Mucosa of gallbladder (tissue), 1 donor: ENCODE measurements at regions not wholly inside any gene's neighbourhood (a gene's known extent, or its start where the extent isn't known, plus 50 kb on each side); places are given as distances from the start of the nearest gene placed in this dataset.
"Not testable (repeated sequence)": the region's sequence is repeated elsewhere in the genome, so short reads cannot be mapped to it uniquely, and the experiment has no call there.

Experiments
- DNase-seq: peaks from one replicate; pipeline ENCODE4 v3.0.0-alpha.2; 2020; ENCODE audit warnings: low spot score
- donor health status: DM: no; HTN: no; CAD: no.

GRCh38 chr14:87052646-87053225, 940.2 kb downstream of the GALC start:
- DNase-seq = no peak

- DNase-seq = no peak
These were observed 942.6 kb downstream of the GALC start for GRCh38 chr14:87050421-87050820.

- DNase-seq = peak; percentile 17
These were observed 943.0 kb downstream of the GALC start for GRCh38 chr14:87049950-87050349.

GRCh38 chr14:87046960-87047359, 946.0 kb downstream of the GALC start:
- no peak for DNase-seq

GRCh38 chr14:87045956-87046355, 947.0 kb downstream of the GALC start:
- no peak for DNase-seq

GRCh38 chr14:87045246-87045645, 947.7 kb downstream of the GALC start:
- no peak for DNase-seq

GRCh38 chr14:87044807-87045206, 948.2 kb downstream of the GALC start:
- peak; percentile 28 for DNase-seq

GRCh38 chr14:87043667-87044200, 949.2 kb downstream of the GALC start:
- DNase-seq = no peak

GRCh38 chr14:87042354-87042753, 950.6 kb downstream of the GALC start:
- DNase-seq = no peak

GRCh38 chr14:87041290-87042020, 951.5 kb downstream of the GALC start:
- no peak for DNase-seq

GRCh38 chr14:87034680-87035079, 958.3 kb downstream of the GALC start:
- no peak for DNase-seq

- DNase-seq = no peak
These were observed 962.8 kb downstream of the GALC start for GRCh38 chr14:87030197-87030596.

- DNase-seq = not testable (repeated sequence)
These were observed 972.9 kb downstream of the GALC start for GRCh38 chr14:87020106-87020505.

GRCh38 chr14:87018294-87018693, 974.7 kb downstream of the GALC start:
- DNase-seq = no peak

GRCh38 chr14:87017335-87017734, 975.6 kb downstream of the GALC start:
- DNase-seq = no peak

GRCh38 chr14:87014856-87015255, 978.1 kb downstream of the GALC start:
- DNase-seq = no peak

- no peak for DNase-seq
These were observed 979.4 kb downstream of the GALC start for GRCh38 chr14:87013583-87013982.

- DNase-seq = no peak
These were observed 984.0 kb downstream of the GALC start for GRCh38 chr14:87008965-87009364.

GRCh38 chr14:87005280-87005679, 987.7 kb downstream of the GALC start:
- DNase-seq = no peak

GRCh38 chr14:87002776-87003175, 990.2 kb downstream of the GALC start:
- DNase-seq = no peak

- no peak for DNase-seq
These were observed 991.6 kb downstream of the GALC start for GRCh38 chr14:87001333-87001732.

GRCh38 chr14:87000081-87000480, 992.9 kb downstream of the GALC start:
- DNase-seq = no peak

- no peak for DNase-seq
These were observed 993.9 kb downstream of the GALC start for GRCh38 chr14:86999036-86999435.
